ENCODE measurements at regions not wholly inside any gene's neighbourhood (a gene's known extent, or its start where the extent isn't known, plus 50 kb on each side); places are given as distances from the start of the nearest gene placed in this dataset.

- no peak for DNase-seq
Measured at GRCh38 chr2:156784020-156784701, 348.0 kb downstream of the GPD2 start.

DNA sequence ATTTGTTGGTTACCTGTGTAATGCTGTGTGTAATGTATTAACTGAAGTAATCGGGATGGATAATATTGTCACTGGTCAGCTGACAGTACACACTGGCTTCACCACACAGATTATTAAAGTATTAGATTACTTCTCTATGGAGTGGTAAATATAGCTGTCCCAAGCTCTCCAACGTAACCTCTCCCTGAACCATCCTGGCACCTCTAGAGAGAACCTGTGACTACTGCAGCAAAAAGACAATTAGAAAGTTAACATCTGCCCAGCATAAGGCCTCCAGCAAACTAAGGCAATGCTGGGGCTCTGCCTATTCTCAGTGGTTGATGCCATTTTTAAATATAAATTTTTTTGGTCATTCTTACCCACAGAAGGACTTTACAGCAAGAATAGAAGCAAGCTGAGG is 351.3 kb downstream of the GPD2 start:
- no peak for DNase-seq

- DNase-seq: no peak
Measured at GRCh38 chr2:156790343-156791037, 354.3 kb downstream of the GPD2 start.

DNA sequence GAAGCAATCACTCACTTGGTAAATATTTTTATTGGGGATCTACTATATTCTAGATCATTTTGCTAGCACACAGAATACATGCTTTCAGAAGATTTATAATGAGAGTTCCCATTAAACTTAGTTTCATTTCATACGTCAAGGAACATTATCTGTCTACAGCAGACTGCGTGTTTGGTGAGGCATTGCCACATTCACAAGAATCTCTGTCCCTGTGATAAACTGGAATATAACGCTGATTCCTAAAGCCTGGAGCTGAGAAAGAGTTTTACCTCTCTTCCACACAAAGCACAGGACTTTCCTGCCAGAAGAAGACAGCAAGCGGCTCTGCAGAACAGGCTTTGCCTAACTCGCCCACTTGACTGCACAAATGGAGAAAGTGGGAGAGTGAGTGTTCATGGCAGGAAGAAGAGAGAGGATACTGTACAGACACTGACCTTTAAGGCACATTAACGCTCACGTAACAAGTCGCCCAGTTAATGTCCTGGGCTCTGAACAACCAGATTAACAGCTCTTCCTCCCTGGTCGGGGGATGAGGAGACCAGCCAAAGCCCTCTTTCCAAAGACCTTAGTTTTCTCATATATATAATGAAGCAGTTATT is 356.2 kb downstream of the GPD2 start:
- DNase-seq: no peak

GRCh38 chr2:156797832-156798231 is 361.7 kb downstream of the GPD2 start:
- DNase-seq: no peak

DNA sequence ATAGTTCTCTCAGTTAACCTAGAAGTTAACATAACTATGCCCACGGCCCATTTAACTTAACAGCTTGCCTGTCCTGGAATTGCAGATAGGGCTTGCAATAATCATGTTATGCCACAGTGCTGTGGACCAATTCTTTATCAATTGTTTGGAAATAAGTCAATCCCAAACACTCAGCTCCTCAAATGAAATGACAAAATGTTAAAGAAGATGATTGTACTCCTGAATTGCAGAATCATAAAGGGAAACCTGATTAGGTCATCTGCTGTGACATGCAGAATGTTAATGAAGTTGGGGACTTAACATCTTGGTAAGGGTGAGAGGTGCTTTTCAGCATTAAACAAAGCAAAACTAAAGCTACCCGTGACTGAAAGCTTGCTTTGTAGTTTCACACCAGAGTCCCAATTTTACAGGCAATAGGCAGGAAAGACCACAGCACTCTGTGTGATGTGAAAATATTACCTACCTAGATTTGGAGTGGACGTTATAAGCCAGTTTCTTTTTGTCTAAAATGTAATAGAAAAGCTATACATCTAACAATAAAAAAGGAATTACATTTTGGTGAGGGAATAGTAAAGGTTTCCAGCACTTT is 364.0 kb downstream of the GPD2 start:
- DNase-seq: no peak

- no peak for DNase-seq
Measured at GRCh38 chr2:156800781-156801361, 364.7 kb downstream of the GPD2 start.

DNA sequence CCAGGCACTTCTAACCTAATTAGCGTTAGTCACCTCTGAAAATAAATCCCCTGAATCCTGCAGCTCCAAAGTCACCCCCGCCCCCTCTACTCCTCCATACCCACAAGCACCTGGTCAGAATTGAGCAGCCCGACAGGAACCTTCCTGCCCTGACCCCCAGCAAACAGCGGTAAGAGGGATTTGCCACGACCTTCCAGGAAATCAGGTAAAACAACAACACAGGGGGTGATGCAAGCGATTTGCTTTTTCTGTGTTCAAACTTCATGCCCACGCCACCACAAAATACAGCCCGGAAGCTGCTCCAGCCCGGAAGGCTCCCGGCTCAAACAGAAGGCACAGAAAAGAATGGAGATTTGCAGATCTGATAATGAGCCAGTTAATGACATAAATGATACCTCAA is 367.1 kb downstream of the GPD2 start:
- DNase-seq: no peak

GRCh38 chr2:156803967-156804366 is 367.8 kb downstream of the GPD2 start:
- DNase-seq: no peak

DNA sequence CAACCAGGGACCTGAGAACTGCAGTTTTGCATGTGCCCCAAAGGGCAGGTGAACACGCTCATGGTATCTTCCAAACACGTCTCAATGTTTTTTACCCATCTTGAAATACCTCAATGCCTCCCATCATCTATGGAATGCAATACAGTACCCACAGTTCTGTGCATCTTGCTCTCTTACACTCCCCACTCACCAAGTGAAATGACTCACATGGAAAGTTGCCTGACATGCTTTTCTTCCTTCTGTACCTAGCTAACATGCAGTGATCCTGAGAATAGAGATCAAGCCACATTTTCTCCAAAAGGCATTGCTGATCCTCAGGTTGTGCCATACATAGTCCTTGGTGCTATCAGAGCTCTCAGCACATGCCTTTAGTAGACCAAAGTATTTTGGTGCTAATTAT is 373.9 kb downstream of the GPD2 start:
- no peak for DNase-seq

- no peak for DNase-seq
Measured at GRCh38 chr2:156812496-156812895, 376.3 kb downstream of the GPD2 start.

GRCh38 chr2:156817430-156817829 is 381.3 kb downstream of the GPD2 start:
- DNase-seq: no peak

GRCh38 chr2:156818221-156818620 is 382.0 kb downstream of the GPD2 start:
- DNase-seq: no peak

- DNase-seq: no peak
Measured at GRCh38 chr2:156818944-156819343, 382.8 kb downstream of the GPD2 start.

DNA sequence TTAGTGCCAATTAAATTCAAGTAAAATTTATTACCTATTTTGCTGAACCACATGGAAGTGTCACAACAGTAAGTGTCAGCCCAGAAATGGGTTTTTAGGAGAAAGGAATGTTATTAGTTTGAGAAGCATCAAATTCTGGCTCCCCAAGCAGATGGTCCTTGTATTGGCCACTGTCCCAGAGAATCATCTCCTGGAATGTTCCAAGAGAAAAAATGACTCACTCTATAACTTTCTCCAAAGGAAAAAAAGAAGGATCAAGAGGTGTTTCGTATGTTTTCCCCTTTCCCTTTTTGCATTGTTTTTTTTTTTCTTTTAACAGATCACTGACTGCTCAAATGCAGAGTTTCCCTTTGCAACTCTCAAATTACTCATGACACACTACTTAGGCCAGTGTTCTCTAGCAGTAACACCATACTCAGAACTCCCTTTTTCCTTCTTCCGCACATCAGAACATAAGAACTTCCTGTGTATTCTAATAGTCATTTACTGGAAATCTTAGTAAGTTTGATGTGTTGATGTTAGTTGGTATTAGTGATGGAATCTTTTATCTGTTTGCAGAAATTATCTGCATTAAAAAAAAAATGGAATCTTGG is 390.3 kb downstream of the GPD2 start:
- DNase-seq: no peak

GRCh38 chr2:156834431-156834830 is 398.3 kb downstream of the GPD2 start:
- DNase-seq: no peak

GRCh38 chr2:156837635-156838370 is 401.6 kb downstream of the GPD2 start:
- DNase-seq: no peak

- DNase-seq: no peak
Measured at GRCh38 chr2:156841321-156841720, 405.1 kb downstream of the GPD2 start.

- DNase-seq: no peak
Measured at GRCh38 chr2:156845806-156846558, 409.8 kb downstream of the GPD2 start.

DNA sequence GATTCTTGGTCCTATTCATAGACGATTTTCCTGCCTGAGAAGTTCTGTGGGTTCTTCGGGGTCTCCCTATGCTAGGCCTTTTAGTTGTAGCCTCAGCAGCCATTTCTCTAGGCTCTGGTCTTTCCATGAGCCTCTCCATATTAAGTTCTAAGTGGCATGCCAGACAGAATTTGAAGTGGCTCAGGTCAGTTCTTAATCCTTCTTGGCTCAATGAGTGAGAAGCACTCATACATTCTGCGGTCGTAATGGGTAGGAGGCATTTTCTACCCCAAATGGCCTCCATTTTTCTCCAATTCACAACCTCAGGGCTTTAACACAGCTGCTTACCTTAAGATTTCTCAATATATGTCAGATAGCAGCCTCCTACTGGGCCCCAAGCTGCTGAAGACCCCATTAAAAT is 405.3 kb upstream of the GALNT5 start:
- DNase-seq: no peak

- DNase-seq: no peak
Measured at GRCh38 chr2:156852681-156853080, 404.8 kb upstream of the GALNT5 start.

DNA sequence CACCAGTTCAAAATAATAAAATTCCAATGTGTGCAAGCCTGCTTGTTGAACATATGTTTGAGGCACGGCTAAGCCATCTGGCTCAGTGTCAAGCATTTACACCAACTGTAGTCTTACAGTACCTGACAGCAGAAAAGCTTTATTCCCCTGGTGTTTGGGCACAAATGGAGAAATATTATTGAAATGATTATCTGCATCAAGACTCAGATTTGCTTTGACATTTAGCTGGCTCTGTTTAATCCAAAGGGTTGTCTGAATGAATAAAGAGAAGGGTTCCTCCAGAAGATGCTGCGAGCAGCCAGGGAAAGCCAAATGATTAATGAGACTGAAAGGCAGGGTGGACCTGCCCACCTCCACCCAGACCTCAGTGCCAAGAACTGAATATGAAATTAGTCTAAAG is 393.2 kb upstream of the GALNT5 start:
- DNase-seq: no peak
